Pancreas (tissue), 10 donors: ENCODE measurements at regions not wholly inside any gene's neighbourhood (a gene's known extent, or its start where the extent isn't known, plus 50 kb on each side); places are given as distances from the start of the nearest gene placed in this dataset.

Experiments used
- ATAC-seq, 4 donors: fragments of 200-7000 bp; cut with Tn5 transposase; one replicate each; pipeline versions ENCODE4 v1.8.0 to v1.9.1; 2020; ENCODE audit warnings: mild to moderate bottlenecking in 4 of 4, moderate library complexity in 4 of 4
- DNase-seq, 6 donors: peaks; one replicate each; pipeline ENCODE4 v3.0.0-alpha.2; 2020
- FAIRE-seq: peaks from 2 replicates; lab custom pipeline; 2012; peaks lifted over from hg19 to GRCh38; lab: Jason Lieb, UNC
- H3K27ac ChIP-seq, 4 donors: fragments of 200-600 bp; sonication (generic); 1 replicate in 3 of 4; 2 replicates in 1 of 4; pipeline versions ENCODE4 v1.5.0 to v1.8.0; 2020
- H3K27me3 ChIP-seq, 4 donors: fragments of 200-600 bp; one replicate each; pipeline ENCODE4 v1.8.0; 2021
- H3K36me3 ChIP-seq, 3 donors: fragments of 200-600 bp; sonication (generic) in 1 of 3; one replicate each; pipeline versions ENCODE4 v1.5.0 to v1.8.0; 2020 to 2021
- H3K4me1 ChIP-seq, 3 donors: fragments of 200-600 bp; one replicate each; pipeline ENCODE4 v1.8.0; 2021
- H3K4me3 ChIP-seq, 4 donors: fragments of 200-600 bp; sonication (generic) in 2 of 4; one replicate each; pipeline versions ENCODE4 v1.5.0 to v1.8.0; 2020 to 2021
- H3K9me3 ChIP-seq, 4 donors: fragments of 200-600 bp; one replicate each; pipeline ENCODE4 v1.8.0; 2021
- CTCF ChIP-seq, 4 donors: fragments of 200-600 bp; sonication (generic) in 3 of 4; IDR thresholded peaks; one replicate each; pipeline versions ENCODE4 v1.5.0 to v1.8.0; 2021; ENCODE audit warnings: antibody characterized with exemption in 4 of 4
- WGBS, 2 donors: extraction: QIAGEN DNeasy Blood & Tissue Kit; methylation state at CpG; one replicate each; pipeline ENCODE4 v1.1.7; 2013; 5-methylcytosine and 5-hydroxymethylcytosine counted together
- intact Hi-C, 3 donors: fragments of 100-400 bp; cut with DNase I; formaldehyde crosslinking; loops; one replicate each; pipeline versions ENCODE4 v1.11.1 to v1.14.2; 2022
- donor health status: healthy with polysubstance abuse.
- donor health status: DM: no; HTN: no; CAD: no; lungs with moderate emphysema.
- donor health status: DM: no; HTN: no; CAD: no.
- donor health status: control.
- donor health status: control.
- donor health status: Bipolar disorder and iron deficiency.
- donor health status: DM: yes; HTN: yes; CAD: no.
- donor health status: DM: no; HTN: no; CAD: no.
- donor health status: DM: no; HTN: no; CAD: no.
- donor health status: DM: yes; HTN: yes; CAD: no.

- FAIRE-seq (no peak), DNase-seq (no peak), ATAC-seq (no peak)
- Histone ChIP-seq H3K27me3 (peaks cover 0 to 10% (median 2%) of the 10 kb centered on the region in 4 donors), H3K4me3 (no peak overlapping the region), H3K27ac (no peak overlapping the region), H3K36me3 (no peaks in the 10 kb centered on the region), H3K4me1 (no peaks in the 10 kb centered on the region), H3K9me3 (no peaks in the 10 kb centered on the region)
- WGBS, 2 donors = 47 to 50% methylated on average over 10 of the region's 10 CpGs
- TF ChIP-seq CTCF (IDR thresholded peaks at IDR 0.05) = no peak
- intact Hi-C loops = no loop called here
These were observed 98.3 kb upstream of the MYOCD start for GRCh38 chr17:12567077-12568053.

- no peak for TF ChIP-seq CTCF (IDR thresholded peaks at IDR 0.05)
- Histone ChIP-seq H3K27ac (no peak overlapping the region), H3K36me3 (no peaks in the 10 kb centered on the region), H3K4me1 (no peaks in the 10 kb centered on the region), H3K9me3 (no peaks in the 10 kb centered on the region), H3K4me3 (no peak overlapping the region), H3K27me3 (peaks cover 0 to 7% (median 0%) of the 10 kb centered on the region in 4 donors)
- intact Hi-C loops = no loop called here
- FAIRE-seq (no peak), ATAC-seq (no peak), DNase-seq (no peak)
- 46 to 49% methylated on average over 14 of the region's 14 CpGs for WGBS, 2 donors
These were observed 97.1 kb upstream of the MYOCD start for GRCh38 chr17:12568358-12569251.

- 81 to 84% methylated on average over 3 of the region's 3 CpGs for WGBS, 2 donors
- H3K4me1 ChIP-seq = no peaks in the 10 kb centered on the region
These were observed 94.1 kb upstream of the MYOCD start for GRCh38 chr17:12571606-12572005.

GRCh38 chr17:12574525-12574924 is 91.2 kb upstream of the MYOCD start:
- intact Hi-C loops = no loop called here
- no peak for TF ChIP-seq CTCF (IDR thresholded peaks at IDR 0.05)
- H3K4me1 ChIP-seq = peaks cover 0 to 6% (median 0%) of the 10 kb centered on the region in 3 donors
- no peak overlapping the region for H3K27ac ChIP-seq
- FAIRE-seq (no peak), DNase-seq (no peak), ATAC-seq (no peak)
- 53 to 59% methylated on average over 2 of the region's 2 CpGs for WGBS, 2 donors
- H3K36me3 ChIP-seq = no peaks in the 10 kb centered on the region
- H3K4me3 ChIP-seq = no peak overlapping the region
- no peaks in the 10 kb centered on the region for H3K9me3 ChIP-seq
- H3K27me3 ChIP-seq = peaks cover 0 to 6% (median 0%) of the 10 kb centered on the region in 4 donors

More at GRCh38 chr17:12571606-12572005, 94.1 kb upstream of the MYOCD start:
- intact Hi-C loops = no loop called here
- Histone ChIP-seq H3K36me3 (no peaks in the 10 kb centered on the region), H3K27me3 (peaks cover 0 to 6% (median 0%) of the 10 kb centered on the region in 4 donors), H3K9me3 (no peaks in the 10 kb centered on the region), H3K4me3 (no peak overlapping the region), H3K27ac (no peak overlapping the region)
- FAIRE-seq (no peak), DNase-seq (no peak), ATAC-seq (no peak)
- TF ChIP-seq CTCF (IDR thresholded peaks at IDR 0.05) = no peak
